GM12891 (cell line): ENCODE measurements at regions not wholly inside any gene's neighbourhood (a gene's known extent, or its start where the extent isn't known, plus 50 kb on each side); places are given as distances from the start of the nearest gene placed in this dataset.

Experiments
- DNase-seq: peaks from one replicate; pipeline ENCODE4 v3.0.0; 2011; ENCODE audit warnings: low spot score; ENCODE audit not compliant: insufficient read length
- FAIRE-seq: peaks from 2 replicates; lab custom pipeline; 2011; peaks lifted over from hg19 to GRCh38; lab: Jason Lieb, UNC
- PAX5 ChIP-seq: IDR thresholded peaks from 2 replicates; pipeline ENCODE4 v1.6.1; 2011; ENCODE audit warnings: low read length, moderate library complexity, mild to moderate bottlenecking; ENCODE audit not compliant: insufficient read depth, severe bottlenecking
- POLR2A ChIP-seq: IDR thresholded peaks from 2 replicates; pipeline ENCODE4 v1.6.1; 2011; ENCODE audit warnings: low read depth, low read length, control low read depth
- POLR2AphosphoS5 ChIP-seq: IDR thresholded peaks from 2 replicates; pipeline ENCODE4 v1.6.1; 2011; ENCODE audit warnings: low read depth, low read length, control low read depth
- POU2F2 ChIP-seq: IDR thresholded peaks from 2 replicates; pipeline ENCODE4 v1.6.1; 2011; ENCODE audit warnings: low read depth, mild to moderate bottlenecking, control low read depth, low read length, moderate library complexity
- SPI1 ChIP-seq: IDR thresholded peaks from 2 replicates; pipeline ENCODE4 v1.6.1; 2011; ENCODE audit warnings: low read depth, low read length, control low read depth
- TAF1 ChIP-seq: IDR thresholded peaks from 2 replicates; pipeline ENCODE4 v1.6.1; 2011; ENCODE audit warnings: low read depth, low read length, control low read depth

GRCh38 chr6:74690365-74690764 lies 515.5 kb downstream of the COL12A1 start:
- no peak for TF ChIP-seq POU2F2
- FAIRE-seq = no peak

GRCh38 chr6:74689601-74690000 lies 516.3 kb downstream of the COL12A1 start:
- DNase-seq (no peak), FAIRE-seq (no peak)
- TF ChIP-seq POLR2AphosphoS5 = no peak
- TF ChIP-seq PAX5 = no peak
- no peak for TF ChIP-seq TAF1
- TF ChIP-seq SPI1 = no peak
- no peak for TF ChIP-seq POU2F2
- TF ChIP-seq POLR2A = no peak

More at GRCh38 chr6:74690365-74690764, 515.5 kb downstream of the COL12A1 start:
- DNase-seq = no peak

DNA sequence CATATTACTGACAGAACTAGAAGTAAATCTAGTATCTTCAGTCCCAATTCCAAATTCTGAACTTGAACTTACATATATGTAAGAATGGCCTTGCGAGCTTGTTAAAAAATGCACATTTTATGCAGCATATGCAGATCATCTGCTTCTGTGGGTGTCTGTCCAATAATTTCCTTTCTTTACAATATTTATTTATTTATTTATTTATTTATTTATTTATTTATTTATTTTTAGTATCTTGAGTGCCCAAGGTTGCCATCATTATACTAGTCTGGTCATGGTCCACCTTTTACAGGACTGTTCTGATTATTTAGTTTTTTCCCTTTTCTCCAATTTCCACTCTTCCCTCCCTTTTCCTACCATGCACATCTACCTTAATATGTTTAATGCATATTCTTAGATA lies 528.4 kb downstream of the COL12A1 start:
- no peak for TF ChIP-seq SPI1
- no peak for TF ChIP-seq POU2F2
- no peak for TF ChIP-seq PAX5
- no peak for TF ChIP-seq TAF1
- no peak for TF ChIP-seq POLR2A
- TF ChIP-seq POLR2AphosphoS5 = no peak
- FAIRE-seq (no peak), DNase-seq (no peak)

DNA sequence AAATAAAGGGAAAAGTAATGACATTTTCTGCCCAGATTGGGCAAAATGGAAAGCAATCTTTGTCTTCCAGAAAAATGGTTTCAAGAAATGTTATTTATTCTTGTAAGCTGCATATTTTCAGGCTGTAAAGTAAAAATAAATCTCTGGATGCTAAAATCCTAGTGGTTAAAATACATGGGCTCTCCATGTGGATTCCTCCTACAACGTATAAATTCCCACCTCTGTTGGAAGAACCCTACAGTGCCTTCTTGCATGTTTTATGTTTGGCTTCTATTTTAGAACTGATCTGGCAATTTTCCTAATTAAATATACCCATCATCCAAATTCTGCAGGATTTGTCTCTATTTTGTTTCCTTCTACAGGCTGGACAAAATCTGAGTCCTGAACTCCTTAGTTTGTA lies 528.9 kb downstream of the COL12A1 start:
- no peak for FAIRE-seq
- TF ChIP-seq POLR2AphosphoS5 (no peak), POU2F2 (no peak), POLR2A (no peak), SPI1 (no peak), PAX5 (no peak), TAF1 (no peak)
- DNase-seq = no peak

DNA sequence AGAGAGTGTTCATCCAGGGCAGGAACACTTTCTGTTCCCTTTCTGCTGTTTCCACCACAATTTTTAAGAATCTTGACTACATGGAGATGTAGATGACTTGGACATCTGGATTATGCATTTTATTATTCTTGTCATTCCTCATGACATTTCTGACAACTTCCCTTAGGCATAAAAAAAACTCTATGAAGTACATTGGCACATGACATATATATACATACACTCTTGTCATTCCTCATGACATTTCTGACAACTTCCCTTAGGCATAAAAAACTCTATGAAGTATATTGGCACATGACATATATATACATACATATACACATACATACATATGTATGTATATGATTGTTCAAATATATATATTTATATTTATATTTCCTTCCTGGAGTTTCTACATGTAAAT lies 531.5 kb downstream of the COL12A1 start:
- DNase-seq (no peak), FAIRE-seq (peak; percentile 16)
- no peak for TF ChIP-seq TAF1
- no peak for TF ChIP-seq SPI1
- TF ChIP-seq PAX5 = no peak
- no peak for TF ChIP-seq POLR2AphosphoS5
- TF ChIP-seq POLR2A = no peak
- no peak for TF ChIP-seq POU2F2

- no peak for DNase-seq
- no peak for FAIRE-seq
- TF ChIP-seq POLR2A (no peak), SPI1 (no peak), POLR2AphosphoS5 (no peak), TAF1 (no peak), PAX5 (no peak), POU2F2 (no peak)
Measured at GRCh38 chr6:74671558-74672025, 534.3 kb downstream of the COL12A1 start.

DNA sequence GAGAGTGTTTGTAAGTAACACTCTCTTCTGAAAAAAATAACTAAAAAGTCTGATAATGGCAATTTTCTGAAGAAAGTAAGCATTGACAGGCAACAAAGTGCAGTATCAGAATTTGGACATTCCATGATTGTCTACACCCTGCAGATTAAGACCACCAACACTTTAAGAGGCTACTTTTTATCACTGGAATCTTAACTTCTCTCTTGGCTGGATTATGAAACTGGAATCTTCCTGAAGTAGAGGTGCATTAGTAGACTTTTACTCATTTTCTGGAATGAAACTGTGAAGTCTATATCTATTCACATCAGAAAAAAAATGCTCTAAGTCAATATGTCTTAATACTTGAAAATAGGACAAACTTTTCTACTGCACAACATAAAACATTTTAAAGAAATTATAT lies 547.5 kb downstream of the COL12A1 start:
- FAIRE-seq (no peak), DNase-seq (no peak)
- TF ChIP-seq POLR2AphosphoS5 (no peak), TAF1 (no peak), SPI1 (no peak), PAX5 (no peak), POLR2A (no peak), POU2F2 (no peak)

GRCh38 chr6:74657931-74658330 lies 547.9 kb downstream of the COL12A1 start:
- FAIRE-seq (no peak), DNase-seq (no peak)
- TF ChIP-seq POU2F2 (no peak), POLR2AphosphoS5 (no peak), TAF1 (no peak), POLR2A (no peak), SPI1 (no peak), PAX5 (no peak)

DNA sequence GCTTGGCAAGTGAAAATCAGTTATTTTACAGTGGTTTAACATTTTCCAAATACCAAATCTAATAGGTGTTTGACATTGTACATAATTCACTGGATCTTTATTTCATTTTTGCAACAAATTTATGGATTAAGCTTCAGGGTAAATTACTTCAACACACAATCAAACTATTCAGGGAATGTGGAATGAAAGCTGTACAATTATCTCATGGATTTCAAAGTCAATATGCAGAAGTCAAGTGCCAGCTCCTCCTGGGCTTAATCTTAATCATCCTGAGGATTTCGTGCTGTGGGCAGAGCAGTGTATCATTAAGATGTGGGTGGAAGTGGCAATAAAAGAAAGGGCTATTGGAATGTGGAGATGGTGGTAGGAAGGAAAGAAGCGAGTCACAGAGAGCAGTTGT lies 548.8 kb downstream of the COL12A1 start:
- no peak for FAIRE-seq
- no peak for DNase-seq
- no peak for TF ChIP-seq PAX5
- no peak for TF ChIP-seq POLR2AphosphoS5
- no peak for TF ChIP-seq POU2F2
- TF ChIP-seq TAF1 = no peak
- TF ChIP-seq SPI1 = no peak
- no peak for TF ChIP-seq POLR2A

DNA sequence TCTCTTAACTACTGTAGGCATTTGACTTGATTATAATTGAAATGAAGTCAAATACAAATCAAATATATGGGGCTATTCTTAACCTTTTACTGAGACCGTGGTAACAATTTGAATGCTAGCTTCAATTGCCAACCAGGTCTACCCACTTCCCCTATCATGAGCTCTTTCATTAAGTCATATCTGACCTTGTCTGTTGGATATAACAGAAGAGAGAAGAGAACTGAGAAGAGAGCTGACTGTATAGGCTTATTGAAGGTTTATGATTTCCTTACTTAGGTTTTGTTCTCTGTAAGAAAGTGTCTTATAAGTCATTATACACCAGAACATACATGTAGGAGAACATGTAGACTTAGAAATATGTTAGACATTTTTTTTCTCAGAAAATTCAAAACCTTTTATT lies 549.4 kb downstream of the COL12A1 start:
- TF ChIP-seq POLR2AphosphoS5 (no peak), SPI1 (no peak), TAF1 (no peak), PAX5 (no peak), POLR2A (no peak), POU2F2 (no peak)
- no peak for DNase-seq

More for the DNA sequence above, 549.4 kb downstream of the COL12A1 start:
- FAIRE-seq = no peak
